NB4 (cell line): ENCODE measurements at regions not wholly inside any gene's neighbourhood (a gene's known extent, or its start where the extent isn't known, plus 50 kb on each side); places are given as distances from the start of the nearest gene placed in this dataset.

Experiments used
- DNase-seq: peaks from one replicate; pipeline ENCODE4 v3.0.0; 2010; ENCODE audit warnings: low read depth
- H3K4me3 ChIP-seq: one replicate; pipeline ENCODE4 v1.5.1; 2011; ENCODE audit warnings: mild to moderate bottlenecking, low read depth, low read length, moderate library complexity
- MYC ChIP-seq: IDR thresholded peaks from 2 replicates; pipeline ENCODE4 v1.6.1; 2011; ENCODE audit warnings: low read depth, low read length
- POLR2A ChIP-seq: IDR thresholded peaks from 2 replicates; pipeline ENCODE4 v1.6.1; 2011; ENCODE audit warnings: mild to moderate bottlenecking; ENCODE audit not compliant: insufficient read length; ENCODE audit errors: extremely low read depth
- TF ChIP-seq, protein P1 (sequence below): IDR thresholded peaks from one replicate; pipeline ENCODE4 v1.5.1; 2012; ENCODE audit warnings: low read depth, low read length
- TF ChIP-seq, protein P2 (sequence below): IDR thresholded peaks from 2 replicates; pipeline ENCODE4 v1.6.1; 2011; ENCODE audit warnings: low read depth, low read length

DNA sequence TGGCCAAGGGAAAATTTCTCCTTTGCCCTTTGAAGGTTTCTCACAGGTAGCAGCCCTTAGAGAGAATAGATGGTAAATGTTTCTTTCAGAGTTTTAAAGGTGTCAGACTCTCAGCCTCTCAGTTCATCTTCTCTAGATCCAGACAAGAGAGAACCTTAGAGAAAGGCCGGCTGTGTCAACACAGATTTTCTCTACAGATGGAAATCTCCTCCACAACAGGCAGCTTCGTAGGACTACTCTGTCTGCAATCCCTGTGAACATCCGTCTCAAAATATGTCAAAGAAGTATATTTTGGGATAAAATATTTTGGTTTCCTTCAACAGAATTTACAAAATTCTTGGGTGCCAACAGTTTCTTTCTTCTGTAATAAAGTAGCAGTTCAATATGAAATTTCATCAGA lies 282.1 kb upstream of the POU1F1 start:
- DNase-seq = no peak
- H3K4me3 ChIP-seq = no peak overlapping the region
- TF ChIP-seq, protein P1, sequence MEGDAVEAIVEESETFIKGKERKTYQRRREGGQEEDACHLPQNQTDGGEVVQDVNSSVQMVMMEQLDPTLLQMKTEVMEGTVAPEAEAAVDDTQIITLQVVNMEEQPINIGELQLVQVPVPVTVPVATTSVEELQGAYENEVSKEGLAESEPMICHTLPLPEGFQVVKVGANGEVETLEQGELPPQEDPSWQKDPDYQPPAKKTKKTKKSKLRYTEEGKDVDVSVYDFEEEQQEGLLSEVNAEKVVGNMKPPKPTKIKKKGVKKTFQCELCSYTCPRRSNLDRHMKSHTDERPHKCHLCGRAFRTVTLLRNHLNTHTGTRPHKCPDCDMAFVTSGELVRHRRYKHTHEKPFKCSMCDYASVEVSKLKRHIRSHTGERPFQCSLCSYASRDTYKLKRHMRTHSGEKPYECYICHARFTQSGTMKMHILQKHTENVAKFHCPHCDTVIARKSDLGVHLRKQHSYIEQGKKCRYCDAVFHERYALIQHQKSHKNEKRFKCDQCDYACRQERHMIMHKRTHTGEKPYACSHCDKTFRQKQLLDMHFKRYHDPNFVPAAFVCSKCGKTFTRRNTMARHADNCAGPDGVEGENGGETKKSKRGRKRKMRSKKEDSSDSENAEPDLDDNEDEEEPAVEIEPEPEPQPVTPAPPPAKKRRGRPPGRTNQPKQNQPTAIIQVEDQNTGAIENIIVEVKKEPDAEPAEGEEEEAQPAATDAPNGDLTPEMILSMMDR = no peak
- TF ChIP-seq MYC (no peak), POLR2A (no peak)
- TF ChIP-seq, protein P2, sequence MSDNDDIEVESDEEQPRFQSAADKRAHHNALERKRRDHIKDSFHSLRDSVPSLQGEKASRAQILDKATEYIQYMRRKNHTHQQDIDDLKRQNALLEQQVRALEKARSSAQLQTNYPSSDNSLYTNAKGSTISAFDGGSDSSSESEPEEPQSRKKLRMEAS = no peak

DNA sequence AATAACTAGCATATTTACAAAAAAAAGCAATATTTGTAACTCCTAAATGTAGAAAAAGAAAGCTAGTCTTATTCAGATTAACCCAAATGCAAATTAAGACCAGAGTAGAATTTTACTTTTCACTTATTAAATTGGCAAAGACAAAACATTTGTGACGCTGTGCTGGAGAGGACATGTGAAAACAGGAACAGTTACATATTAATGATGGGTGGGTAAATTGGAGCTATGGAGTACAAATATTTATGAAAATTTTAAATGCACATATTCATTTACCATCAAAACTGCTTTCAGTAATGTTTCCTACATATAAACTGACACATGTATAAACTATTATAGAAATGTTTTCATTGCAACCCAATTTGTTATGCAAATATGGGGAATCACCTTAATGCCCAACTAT lies 278.9 kb upstream of the POU1F1 start:
- TF ChIP-seq, protein P2 = no peak
- no peak for TF ChIP-seq POLR2A
- no peak for TF ChIP-seq MYC
- TF ChIP-seq, protein P1 = no peak
- H3K4me3 ChIP-seq = no peak overlapping the region
- DNase-seq = no peak

DNA sequence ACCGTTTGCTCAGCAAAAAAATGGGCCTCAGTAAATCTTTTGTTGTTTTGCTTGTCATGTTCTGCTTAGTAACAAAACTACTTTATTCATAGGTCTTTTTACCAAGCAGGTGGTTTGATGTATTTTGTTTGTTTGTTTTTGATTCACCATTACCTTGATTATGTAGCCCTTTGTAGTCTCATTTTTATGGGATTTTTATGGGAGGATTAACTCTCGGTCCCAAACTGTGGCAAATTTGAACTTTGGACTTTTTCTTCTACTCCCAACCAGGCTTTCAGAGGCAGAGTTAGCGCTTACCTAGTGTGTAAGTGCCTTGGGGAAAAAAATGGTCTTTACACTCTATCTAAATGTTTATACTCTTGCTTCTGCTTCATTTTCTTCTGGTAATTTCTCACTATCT lies 276.7 kb upstream of the POU1F1 start:
- no peak for DNase-seq
- TF ChIP-seq, protein P1 = no peak
- TF ChIP-seq POLR2A (no peak), MYC (no peak)
- TF ChIP-seq, protein P2 = no peak
- no peak overlapping the region for H3K4me3 ChIP-seq

DNA sequence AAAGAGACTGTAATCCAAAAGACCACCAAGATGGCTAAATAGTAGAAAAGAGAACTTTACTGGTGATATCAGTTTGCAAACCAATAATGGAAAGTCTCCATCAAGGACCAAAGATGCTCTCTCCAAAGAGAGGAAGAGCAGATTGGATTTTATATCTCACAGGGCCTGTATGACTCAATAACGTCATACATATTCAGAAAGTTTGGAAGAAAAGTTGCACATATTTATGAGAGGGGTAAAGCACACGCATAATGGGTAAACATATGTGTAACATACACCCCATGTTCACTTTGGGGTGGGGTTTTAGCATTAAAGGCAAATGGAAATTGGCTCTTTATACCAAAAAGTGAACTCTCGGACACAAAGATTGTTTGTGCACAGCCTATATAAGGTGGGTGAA lies 274.5 kb upstream of the POU1F1 start:
- DNase-seq = no peak
- no peak for TF ChIP-seq MYC
- TF ChIP-seq, protein P1 = no peak
- TF ChIP-seq, protein P2 = no peak
- TF ChIP-seq POLR2A = no peak
- H3K4me3 ChIP-seq = no peak overlapping the region

DNA sequence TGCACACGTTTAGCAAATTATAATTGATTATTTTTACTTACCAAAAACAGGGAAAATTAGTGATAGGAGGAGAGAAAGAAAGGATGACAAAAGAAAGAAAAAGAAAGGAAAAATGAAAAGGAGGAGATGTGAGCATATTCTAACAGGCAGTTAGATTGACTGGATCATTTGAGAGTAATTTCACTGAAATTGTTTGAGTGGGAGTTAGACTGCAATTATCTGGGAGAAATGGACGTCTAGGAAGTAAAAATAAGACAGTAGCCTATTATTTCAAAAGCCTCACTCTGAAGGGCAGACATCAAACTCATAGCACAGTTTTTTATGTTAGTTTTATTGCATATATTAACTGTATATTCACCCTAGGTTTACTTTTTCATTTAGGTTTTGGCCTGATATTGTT lies 272.8 kb upstream of the POU1F1 start:
- H3K4me3 ChIP-seq = no peak overlapping the region
- no peak for TF ChIP-seq MYC
- TF ChIP-seq, protein P1 = no peak
- TF ChIP-seq, protein P2 = no peak
- no peak for TF ChIP-seq POLR2A
- no peak for DNase-seq

DNA sequence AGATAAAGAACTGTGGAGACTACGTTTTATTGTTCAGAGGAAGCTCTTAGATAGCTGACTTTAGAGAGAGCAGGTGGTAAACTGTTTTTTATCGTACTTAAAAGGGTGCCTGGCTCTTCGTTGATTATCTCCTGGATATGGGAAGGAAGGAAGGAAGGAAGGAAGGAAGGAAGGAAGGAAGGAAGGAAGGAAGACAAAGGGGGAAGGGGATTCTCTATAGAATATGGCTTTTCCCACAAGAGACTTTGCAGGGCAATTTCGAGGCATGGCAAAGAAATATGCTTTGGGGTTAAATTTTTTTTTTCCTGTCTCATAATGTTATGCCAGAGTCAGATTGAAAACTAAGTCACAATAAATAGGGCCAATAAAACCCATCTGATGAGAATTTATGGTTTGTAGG lies 271.9 kb upstream of the POU1F1 start:
- no peak overlapping the region for H3K4me3 ChIP-seq
- DNase-seq = no peak
- no peak for TF ChIP-seq MYC
- TF ChIP-seq, protein P2 = no peak
- TF ChIP-seq, protein P1 = no peak
- TF ChIP-seq POLR2A = no peak
